Stimulated activated CD8-positive, alpha-beta memory T cell treated with anti-CD3 and anti-CD28 coated beads, Interleukin-2, amount 100 ng/mL, for 1 hour (primary cell): ENCODE measurements at regions not wholly inside any gene's neighbourhood (a gene's known extent, or its start where the extent isn't known, plus 50 kb on each side); places are given as distances from the start of the nearest gene placed in this dataset.

ENCODE experiments used
- DNase-seq, 2 donors: peaks; one replicate each; pipeline ENCODE4 v3.0.0-alpha.2; 2020; ENCODE audit warnings: low read depth in 2 of 2

DNA sequence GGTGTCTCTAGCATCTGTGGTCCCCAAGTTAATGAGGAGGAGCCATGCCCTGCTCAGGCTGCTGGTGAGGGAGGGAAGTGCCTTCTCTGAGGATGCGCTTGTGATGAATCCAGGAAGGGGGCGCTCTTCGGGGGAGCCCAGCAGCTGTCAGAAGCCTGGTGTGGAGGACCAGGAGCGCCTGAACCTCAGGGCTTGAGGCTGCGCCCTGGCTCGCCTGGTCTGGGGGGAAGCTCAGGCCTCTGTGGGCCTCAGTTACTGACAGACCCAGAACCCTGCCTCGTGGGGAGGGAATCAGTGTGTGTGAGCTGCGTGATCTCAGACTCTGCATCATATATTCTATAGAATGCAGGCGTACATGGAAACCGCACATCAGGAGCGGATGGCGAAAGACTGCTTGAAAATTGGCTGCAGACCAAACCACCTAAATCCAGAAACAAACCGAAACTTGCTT is 126.1 kb downstream of the SEC14L1 start:
- DNase-seq = no peak

DNA sequence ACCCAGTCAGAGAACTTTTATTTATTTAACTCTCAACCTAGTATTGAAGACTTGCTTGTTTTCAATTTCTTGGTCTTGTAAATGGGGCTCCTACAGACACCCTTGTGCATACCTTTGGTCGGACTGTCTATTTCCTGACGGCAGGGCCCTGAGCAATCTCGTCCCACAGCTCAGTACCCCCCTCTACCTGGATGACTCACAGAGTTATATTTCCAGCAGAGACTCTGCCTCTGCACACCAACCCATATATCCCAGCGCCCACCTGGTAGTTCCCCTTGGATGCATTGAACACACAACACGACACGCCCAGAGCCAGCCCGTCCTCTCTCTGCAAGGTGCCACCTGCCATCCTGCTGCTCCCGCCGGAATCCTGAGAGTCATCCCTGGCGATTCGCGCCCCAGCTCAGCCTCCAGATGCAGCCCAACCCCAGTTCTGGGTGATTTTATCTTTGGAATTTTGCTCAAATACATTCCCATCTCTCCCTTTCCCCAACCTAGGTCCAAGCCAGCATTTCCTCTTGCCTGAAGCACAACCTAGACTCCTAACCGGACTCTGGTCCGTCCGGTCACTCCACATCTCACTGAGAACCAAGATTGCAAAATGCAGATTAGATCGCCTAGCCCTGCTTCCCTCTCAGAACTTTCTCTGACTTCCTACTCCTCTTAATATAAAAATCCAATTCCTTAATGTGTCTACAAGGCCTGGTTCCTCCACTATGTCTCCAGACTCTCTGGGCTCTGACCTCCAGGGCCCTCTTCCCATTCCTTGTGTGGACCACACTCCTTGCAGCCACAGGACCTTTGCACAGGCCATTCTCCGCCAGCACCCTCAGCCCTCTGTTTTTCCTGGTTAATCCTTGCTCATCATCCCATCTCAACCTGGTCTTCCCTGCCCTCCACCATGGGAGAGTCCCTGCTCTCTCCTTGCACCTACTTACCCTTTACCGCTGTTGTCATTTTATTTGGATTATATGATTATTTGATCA is 129.2 kb downstream of the SEC14L1 start:
- no peak for DNase-seq

GRCh38 chr17:77271411-77271810 is 130.6 kb downstream of the SEC14L1 start:
- DNase-seq = no peak

DNA sequence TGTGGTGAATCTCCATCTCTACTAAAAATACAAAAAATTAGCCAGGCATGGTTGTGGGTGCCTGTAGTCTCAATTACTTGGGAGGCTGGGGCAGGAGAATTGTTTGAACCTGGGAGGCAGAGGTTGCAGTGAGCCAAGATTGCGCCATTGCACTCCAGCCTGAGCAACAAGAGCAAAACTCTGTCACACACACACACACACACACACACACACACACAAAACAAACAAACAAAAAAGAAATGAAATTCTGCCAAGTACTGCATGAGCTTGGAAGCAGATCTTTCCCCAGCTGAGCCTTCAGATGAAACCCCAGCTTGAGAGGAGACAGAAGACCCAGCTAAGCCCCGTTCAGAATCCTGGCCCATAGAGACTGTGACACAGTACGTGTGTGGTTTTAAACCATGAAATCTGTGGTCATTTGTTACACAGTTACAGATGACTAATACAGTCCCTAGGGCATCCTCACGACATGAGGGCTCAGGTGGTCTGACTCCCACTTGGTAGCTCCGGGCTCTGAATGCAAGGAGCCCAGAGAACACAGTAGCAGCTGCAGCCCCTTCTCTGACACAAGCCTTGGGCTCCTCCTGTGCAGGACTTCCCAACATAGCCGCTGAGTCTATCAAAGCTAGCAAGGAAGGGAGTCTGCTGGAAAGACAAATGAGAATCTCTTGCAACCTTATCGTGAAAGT is 132.8 kb downstream of the SEC14L1 start:
- DNase-seq = no peak

GRCh38 chr17:77274096-77274845 is 133.5 kb downstream of the SEC14L1 start:
- no peak for DNase-seq

- DNase-seq = no peak
Measured at GRCh38 chr17:77279448-77280303, 138.9 kb downstream of the SEC14L1 start.

DNA sequence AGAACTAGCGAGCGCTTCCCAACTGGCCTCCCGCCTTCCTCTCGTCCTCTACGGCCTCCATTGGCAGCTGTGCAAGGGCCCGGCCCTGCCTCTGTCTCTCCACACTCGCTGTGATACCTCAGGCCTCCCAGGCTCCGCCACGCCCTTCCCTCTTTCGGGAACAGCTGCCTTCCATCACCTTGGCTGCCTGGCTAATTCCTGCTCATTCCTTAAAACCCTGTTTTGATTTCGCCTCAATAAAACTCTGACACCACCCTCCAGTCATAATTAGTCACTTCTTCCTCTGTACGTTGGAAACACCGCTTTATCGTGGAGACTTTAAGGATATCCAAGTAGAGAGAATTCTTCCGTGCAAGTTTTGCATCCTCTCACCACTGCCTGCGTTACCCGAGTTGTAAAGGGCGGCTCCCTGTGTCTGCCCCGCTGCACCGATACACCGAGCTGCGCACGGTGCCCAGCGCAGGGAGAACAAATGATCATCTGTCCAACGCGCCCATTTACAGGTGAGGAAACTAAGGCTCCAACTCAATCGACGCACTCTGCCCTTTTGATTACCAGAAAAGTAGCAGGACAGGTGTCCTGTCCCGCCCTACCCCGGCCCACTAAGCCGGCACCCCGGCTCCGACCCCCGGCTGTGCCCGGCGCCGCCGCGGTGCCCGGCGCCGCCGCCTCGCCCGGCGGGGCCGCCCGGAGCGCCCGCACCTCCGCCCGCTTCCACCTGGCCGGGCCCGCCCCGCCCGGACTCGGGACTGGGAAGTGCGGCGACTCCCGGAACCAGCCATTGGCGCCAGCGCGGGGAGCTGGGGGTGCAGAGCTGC is 139.7 kb downstream of the SEC14L1 start:
- DNase-seq = no peak

DNA sequence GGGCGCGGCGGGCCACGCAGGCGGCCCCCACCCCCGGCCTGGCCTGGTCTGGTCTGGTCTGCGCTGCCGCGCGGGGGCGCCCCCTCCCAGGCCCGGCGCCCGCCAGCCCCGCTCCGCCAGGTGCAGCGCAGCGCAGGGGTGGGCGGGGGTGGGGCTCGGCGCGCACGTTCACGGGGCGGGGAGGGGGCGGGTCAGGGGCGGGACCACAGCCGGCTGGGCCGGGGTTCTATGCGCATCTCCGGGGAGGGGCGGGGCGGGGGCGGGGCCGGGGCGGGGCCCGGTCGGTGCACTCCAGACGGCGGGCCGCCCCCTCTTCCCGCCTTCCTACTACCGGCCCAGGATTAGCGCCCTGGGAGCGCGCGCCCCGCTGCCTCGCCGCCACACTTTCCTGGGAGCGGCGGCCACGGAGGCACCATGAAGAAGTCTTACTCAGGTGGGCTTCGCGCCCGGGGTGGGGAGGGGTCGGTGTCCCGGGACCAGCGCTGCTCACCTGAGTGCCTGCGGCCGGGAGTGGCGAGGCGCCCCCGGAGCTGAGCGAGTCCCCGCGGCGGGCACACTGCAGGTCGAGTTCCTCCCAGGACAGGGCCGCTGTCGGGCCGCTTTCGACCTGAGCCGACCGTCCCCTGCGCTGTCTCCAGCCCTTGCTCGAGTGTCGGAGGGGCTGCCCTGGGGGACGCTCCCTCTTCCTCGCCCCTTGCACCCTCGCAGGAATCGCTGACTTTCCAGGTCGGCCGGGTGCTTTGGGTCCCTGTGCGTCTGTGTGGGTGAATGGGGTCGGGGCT is 140.5 kb downstream of the SEC14L1 start:
- DNase-seq = peak in 1 of 2 donors; percentile 39

GRCh38 chr17:77281904-77282367 is 141.2 kb downstream of the SEC14L1 start:
- no peak for DNase-seq

GRCh38 chr17:77282524-77283515 is 142.1 kb downstream of the SEC14L1 start:
- no peak for DNase-seq

DNA sequence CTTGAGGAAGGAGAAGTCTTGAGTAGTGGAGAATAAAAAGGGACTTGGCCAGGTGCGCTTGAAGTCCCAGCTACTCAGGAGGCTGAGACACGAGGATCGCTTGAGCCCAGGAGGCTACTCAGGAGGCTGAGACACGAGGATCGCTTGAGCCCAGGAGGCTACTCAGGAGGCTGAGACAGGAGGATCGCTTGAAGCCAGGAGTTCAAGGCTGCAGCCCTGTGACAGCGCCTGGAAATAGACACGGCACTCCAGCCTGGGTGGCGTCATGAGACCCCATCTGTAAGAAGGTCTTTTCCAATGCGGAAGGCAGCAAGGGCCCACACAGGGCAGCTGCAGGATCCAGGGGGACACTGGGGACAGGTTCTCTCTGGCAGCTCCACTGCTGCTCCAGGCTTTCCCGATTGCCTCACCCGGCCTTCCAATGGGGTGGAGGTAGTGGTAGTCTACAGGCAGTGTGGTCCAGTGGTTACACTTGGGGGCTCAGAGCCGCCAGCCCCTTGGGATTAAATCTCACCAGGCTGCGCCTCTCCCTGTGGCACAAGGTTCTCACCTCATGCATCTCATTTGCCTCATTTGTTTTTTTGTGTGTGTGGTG is 143.4 kb downstream of the SEC14L1 start:
- DNase-seq = no peak

DNA sequence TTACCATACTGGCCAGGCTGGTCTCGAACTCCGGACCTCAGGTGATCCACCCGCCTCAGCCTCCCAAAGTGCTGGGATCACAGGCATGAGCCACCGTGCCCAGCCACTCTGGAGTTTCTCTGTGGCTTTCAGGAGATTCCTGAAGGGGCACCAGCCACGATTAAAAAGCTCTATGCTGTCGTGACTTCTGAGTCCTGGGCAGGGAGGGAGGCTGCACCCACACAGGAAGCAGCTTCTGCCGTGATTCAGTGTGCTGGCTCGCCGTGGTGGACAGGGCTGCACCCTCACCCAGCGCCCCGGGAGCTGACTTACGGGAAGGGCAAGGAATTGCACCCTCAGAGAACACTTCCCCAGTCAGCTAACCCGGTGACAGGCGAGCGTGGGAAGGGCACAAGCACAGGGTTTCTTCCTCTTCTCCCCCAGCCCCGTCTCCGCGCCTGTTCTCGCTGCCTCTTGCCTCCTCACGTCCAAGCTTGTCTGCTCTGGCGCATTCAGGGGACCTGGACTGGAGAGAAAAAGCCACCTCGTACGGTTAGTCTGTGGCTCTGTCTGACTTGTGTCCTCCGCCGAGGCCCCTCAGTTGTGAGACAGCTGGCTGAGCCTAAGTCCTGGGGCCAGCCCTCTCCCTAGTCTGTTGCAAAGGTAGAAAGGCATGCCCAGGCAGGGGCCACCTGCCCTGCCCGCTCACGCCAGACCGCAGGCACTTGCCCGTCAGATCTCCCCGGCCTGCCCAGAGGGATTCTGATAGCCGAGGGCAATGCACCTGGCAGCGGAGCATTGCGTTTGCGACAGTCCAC is 145.0 kb downstream of the SEC14L1 start:
- no peak for DNase-seq

DNA sequence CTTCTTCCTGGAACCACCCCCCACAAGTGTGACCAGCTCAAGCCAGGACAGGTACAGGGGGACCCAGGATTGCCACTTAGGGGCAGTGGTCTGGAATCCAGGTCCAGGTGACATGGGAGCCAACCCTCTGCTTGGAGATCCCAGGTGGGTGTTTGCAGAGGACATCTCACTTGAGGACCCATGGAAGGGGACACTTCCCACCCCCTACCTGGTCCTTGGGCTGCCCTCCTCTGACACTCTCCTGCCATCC is 145.5 kb downstream of the SEC14L1 start:
- DNase-seq = no peak

- DNase-seq = no peak
Measured at GRCh38 chr17:77286641-77287431, 146.1 kb downstream of the SEC14L1 start.

DNA sequence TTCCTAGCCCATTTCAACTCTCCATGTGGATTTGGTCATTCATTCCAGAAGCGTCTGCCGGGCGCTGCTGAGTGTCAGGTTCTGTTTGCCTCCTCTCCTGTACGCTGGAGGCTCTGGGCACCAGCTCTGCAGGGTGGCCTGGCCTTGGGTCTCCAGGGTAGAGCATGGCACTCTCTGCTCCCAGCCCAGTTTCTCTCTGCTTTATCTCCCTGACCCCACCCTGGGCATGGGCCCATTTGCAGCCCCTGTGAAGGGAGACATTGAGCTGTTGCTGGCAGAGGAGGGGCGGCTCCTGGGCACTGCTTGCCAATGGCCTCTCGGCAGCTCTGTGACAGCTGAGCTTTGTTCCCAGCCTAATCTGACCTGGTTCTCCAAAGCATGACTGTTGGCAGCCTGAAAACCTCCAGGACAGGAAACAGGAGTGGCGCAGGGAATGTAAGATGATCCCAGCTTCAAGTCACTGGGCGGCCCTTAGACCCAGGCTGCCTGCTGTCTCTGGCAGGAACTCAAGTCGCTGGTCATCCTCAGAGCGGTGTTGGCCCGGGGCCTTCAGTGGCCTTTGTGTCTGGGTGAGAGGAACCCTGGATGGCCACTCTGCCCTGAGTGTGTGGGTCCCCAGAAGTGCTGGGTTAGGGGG is 146.8 kb downstream of the SEC14L1 start:
- no peak for DNase-seq

DNA sequence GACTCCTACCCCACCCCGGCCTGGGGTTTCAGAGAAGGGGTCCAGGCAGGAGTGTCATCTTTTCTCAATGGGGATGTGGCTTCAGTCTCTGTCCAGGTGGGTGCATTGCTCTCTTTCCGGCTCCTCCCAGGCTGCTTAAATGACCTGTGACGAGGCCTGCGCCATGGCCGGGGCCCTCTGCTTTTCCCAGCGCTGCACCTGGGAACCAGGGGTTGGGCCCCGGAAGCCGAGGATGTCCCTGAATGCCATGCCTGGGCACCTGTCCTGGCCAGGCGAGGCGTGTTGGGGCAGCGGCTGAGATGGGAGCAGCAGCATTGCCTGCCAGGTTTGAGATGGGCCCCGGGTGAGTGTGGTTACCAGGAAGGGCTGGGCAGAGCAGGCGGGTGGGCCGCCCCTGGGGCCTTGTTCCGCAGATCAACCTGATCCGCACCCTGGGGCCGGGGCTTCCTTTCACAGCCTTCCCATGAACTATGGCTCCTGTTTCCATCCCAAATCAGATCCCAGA is 147.4 kb downstream of the SEC14L1 start:
- no peak for DNase-seq
